AG09309 (cell line): ENCODE measurements at regions not wholly inside any gene's neighbourhood (a gene's known extent, or its start where the extent isn't known, plus 50 kb on each side); places are given as distances from the start of the nearest gene placed in this dataset.

Experiments
- DNase-seq: peaks from one replicate; pipeline ENCODE4 v3.0.0-alpha.2; 2010; ENCODE audit warnings: low read depth
- H3K4me3 ChIP-seq: 2 replicates; pipeline ENCODE4 v1.5.1; 2011; ENCODE audit warnings: mild to moderate bottlenecking, low read depth, low read length, moderate library complexity; ENCODE audit not compliant: control insufficient read depth
- CTCF ChIP-seq: IDR thresholded peaks from 2 replicates; pipeline ENCODE4 v1.5.1; 2011; ENCODE audit warnings: mild to moderate bottlenecking, low read depth, low read length, inconsistent platforms; ENCODE audit not compliant: insufficient read depth, control insufficient read depth; ENCODE audit errors: missing control alignments

DNA sequence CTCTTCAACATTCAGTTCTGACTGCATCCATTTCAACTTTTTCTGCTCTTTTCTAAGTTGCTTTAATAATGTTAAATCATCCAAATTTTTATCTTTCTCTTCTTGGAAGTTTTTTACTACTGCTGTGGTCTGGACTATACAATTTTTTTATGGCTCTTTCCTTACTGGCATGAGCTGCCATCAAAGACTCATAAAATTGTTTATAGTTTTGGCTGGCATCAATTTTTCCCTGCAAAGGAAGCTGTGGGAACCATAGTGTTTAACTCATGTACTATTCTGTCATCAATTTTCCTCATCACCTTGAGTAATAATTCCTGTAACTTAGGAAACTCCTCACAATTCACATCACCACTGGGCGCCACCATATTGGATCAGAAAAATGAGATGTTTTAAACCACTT lies 77.6 kb upstream of the A1CF start:
- no peak for TF ChIP-seq CTCF
- no peak for DNase-seq
- no peak overlapping the region for H3K4me3 ChIP-seq

GRCh38 chr10:50968386-50969091 lies 83.1 kb upstream of the A1CF start:
- no peak for DNase-seq
- no peak overlapping the region for H3K4me3 ChIP-seq
- TF ChIP-seq CTCF, result no peak

DNA sequence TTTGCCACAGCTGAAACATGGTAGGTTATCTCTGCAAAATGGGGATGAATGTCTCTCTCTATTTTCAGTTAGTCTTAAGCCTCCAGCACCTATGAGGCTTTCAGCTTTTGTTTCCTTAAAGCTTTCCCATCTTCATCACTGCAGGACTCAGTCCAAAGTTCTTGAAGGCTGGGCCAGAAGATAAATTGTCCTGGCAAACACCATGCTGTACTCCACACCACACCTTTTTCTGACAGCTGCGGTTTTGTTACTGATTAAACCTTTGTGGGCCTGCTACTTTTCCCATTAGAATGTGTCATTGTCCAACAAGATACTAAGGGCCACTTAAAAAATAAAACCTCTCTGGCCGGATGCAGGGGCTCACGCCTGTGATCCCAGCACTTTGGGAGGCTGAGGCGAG lies 87.2 kb upstream of the A1CF start:
- no peak for TF ChIP-seq CTCF
- no peak for DNase-seq
- no peak overlapping the region for H3K4me3 ChIP-seq

GRCh38 chr10:50981385-50981784 lies 92.9 kb upstream of the PRKG1 start:
- no peak for DNase-seq
- H3K4me3 ChIP-seq, result no peak overlapping the region
- no peak for TF ChIP-seq CTCF

- H3K4me3 ChIP-seq, result no peak overlapping the region
- no peak for TF ChIP-seq CTCF
- no peak for DNase-seq
Measured at GRCh38 chr10:50981904-50982303, 92.4 kb upstream of the PRKG1 start.

- no peak for TF ChIP-seq CTCF
- DNase-seq, result no peak
- no peak overlapping the region for H3K4me3 ChIP-seq
Measured at GRCh38 chr10:50982989-50983388, 91.3 kb upstream of the PRKG1 start.
